GM12892 (cell line): ENCODE measurements at regions not wholly inside any gene's neighbourhood (a gene's known extent, or its start where the extent isn't known, plus 50 kb on each side); places are given as distances from the start of the nearest gene placed in this dataset.
"Not testable (repeated sequence)": the region's sequence is repeated elsewhere in the genome, so short reads cannot be mapped to it uniquely, and the experiment has no call there.

Experiments used
- DNase-seq: peaks from one replicate; pipeline ENCODE4 v3.0.0; 2011; ENCODE audit not compliant: insufficient read length
- FAIRE-seq: peaks from 2 replicates; lab custom pipeline; 2011; peaks lifted over from hg19 to GRCh38; lab: Jason Lieb, UNC
- POLR2A ChIP-seq: IDR thresholded peaks from 2 replicates; pipeline ENCODE4 v1.6.1; 2011; ENCODE audit warnings: low read depth, low read length, control low read depth
- POLR2AphosphoS5 ChIP-seq: IDR thresholded peaks from 2 replicates; pipeline ENCODE4 v1.6.1; 2011; ENCODE audit warnings: low read depth, low read length, control low read depth
- TAF1 ChIP-seq: IDR thresholded peaks from 2 replicates; pipeline ENCODE4 v1.6.1; 2011; ENCODE audit warnings: low read depth, mild to moderate bottlenecking, control low read depth, low read length, borderline replicate concordance

DNA sequence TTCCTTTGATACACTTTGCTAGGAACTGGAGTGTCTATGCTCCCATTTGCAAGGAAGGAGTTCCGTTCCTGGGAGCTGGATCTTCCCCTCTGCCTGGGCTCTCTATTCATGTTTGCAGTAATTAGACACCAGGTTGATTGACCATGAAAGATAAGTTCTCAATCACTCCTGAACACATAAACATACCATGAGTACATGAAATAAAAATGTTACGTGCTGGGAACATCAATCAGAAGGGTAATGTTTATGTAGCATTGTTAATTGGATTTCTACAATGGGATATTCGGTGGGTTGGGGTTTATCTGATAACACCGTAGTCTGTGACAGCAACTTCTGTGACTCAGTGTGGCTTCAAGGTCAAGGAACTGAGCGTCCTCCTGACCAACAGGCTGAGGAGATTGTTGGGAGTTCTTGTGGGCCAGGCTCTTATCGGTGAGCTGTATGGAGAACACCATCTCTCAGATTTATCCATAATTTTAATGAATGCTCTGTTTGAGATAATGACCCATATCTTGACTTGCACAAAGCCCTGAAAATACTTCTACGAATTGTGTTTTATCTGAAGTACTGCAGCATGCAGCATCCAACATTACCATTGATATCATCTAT lies 136.4 kb downstream of the NPIPB5 start:
- TF ChIP-seq TAF1 (no peak), POLR2AphosphoS5 (no peak), POLR2A (no peak)
- FAIRE-seq (no peak), DNase-seq (no peak)

DNA sequence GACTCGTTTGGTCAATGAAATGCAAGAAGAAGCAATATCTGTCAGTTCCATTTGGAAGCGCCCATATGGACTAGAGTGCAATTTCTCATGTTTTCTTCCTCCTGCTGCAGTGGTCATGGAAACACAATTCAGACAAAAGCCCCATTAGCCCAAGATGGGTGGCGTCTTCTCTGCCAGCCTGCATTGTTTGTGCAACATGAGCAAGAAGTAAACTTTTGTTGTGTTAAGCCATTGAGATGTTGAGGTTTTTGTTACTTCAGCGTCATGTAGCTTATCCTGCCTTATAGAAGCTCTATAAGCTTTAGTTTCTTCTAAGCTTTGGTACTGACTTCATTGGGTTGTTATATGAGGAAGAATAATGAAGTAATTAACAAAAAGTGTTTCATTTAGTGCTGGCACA lies 137.4 kb downstream of the NPIPB5 start:
- TF ChIP-seq POLR2AphosphoS5 (no peak), POLR2A (no peak), TAF1 (no peak)
- FAIRE-seq (no peak), DNase-seq (no peak)

DNA sequence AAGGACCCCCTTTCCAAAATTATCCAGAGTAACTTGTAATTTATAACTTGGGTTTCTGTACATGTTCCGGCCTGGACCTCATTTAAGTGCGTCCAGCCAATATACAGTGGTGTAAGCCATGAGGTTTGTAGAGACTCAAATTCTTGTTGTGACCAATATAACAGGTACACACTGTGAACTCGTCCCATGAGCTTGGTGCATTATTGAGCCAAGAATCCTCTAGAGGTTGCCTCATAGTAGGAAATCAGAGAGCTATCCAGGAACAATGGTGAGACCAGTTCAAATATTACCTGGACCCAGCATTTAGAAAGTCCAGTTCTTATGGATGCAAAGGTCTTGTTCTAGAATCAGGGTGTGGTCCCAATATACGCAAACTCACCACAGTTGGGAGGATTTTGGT lies 138.2 kb downstream of the NPIPB5 start:
- TF ChIP-seq POLR2A (no peak), POLR2AphosphoS5 (no peak), TAF1 (no peak)
- DNase-seq (no peak), FAIRE-seq (no peak)

DNA sequence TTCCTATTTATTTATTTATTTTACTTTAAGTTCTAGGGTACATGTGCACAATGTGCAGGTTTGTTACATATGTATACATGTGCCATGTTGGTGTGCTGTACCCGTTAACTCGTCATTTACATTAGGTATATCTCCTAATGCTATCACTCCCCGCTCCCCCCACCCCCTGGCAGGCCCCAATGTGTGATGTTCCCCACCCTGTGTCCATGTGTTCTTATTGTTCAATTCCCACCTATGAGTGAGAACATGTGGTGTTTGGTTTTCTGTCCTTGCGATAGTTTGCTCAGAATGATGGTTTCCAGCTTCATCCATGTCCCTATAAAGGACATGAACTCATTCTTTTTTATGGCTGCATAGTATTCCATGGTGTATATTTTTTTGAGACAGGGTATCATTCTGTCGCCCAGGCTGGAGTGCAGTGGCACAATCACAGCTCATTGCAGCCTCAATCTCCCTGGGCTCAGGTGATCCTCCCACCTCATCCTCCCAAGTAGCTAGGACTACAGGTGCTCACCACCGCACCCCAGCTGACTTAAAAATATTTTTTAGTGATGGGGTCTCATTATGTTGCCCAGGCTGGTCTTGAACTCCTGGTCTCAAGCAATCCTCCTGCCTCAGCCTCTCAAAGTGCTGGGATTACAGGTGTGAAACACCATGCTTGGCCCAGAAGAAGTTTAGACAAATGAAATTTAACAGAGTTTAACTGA lies 140.6 kb downstream of the NPIPB5 start:
- FAIRE-seq, DNase-seq: not testable (repeated sequence)

DNA sequence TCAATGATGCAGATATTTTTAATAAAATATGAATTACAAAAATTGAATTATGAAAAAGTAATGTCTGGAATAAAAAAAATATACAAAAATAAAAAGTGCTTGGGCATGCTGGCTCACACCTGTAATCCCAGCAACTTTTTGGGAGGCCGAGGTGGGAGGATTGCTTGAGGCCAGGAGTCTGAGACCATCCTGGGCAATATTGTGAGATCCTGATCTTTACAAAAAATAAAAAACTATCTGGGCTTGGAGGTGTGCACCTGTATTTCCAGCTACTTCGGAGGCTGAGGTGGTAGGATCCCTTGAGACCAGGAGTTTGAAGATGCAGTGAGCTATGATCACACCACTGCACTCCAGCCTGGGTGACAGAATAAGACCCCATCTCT lies 141.8 kb downstream of the NPIPB5 start:
- DNase-seq = no peak
- no peak for FAIRE-seq
- no peak for TF ChIP-seq POLR2AphosphoS5
- TF ChIP-seq TAF1 = no peak
- TF ChIP-seq POLR2A = no peak

DNA sequence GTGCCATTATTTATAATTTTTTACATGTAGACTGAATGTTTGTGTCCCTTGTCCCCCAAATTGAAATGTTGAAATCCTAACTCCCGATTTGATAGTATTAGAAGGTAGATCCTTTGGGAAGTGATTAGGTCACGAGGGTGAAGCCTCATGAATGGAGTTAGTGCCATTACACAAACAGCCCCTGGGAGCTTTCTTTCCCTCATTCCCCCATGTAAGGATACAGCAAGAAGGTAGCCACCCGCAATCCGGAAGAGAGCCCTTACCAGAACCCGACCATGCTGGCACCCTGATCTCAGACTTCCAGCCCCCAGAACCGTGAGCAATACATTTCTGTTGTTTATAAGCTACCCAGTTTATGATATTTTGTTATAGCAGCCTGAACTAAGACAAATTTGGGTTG lies 143.2 kb downstream of the NPIPB5 start:
- FAIRE-seq (no peak), DNase-seq (no peak)
- TF ChIP-seq POLR2A = no peak
- TF ChIP-seq POLR2AphosphoS5 = no peak
- no peak for TF ChIP-seq TAF1

DNA sequence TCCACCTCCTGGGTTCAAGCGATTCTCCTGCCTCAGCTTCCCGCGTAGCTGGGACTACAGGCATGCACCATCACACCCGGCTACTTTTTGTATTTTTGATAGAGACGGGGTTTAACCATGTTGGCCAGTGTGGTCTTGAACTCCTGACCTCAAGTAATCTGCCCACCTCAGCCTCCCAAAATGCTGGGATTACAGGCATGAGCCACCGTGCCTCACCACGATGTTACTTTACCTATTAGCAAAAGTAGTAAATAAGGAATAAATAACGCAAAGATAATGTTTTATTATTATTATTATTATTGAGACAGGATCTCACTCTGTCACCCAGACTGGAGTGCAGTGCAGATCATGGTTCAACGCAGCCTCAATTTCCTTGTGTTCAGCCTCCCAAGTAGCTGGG lies 145.9 kb downstream of the NPIPB5 start:
- not testable (repeated sequence) for FAIRE-seq, DNase-seq

DNA sequence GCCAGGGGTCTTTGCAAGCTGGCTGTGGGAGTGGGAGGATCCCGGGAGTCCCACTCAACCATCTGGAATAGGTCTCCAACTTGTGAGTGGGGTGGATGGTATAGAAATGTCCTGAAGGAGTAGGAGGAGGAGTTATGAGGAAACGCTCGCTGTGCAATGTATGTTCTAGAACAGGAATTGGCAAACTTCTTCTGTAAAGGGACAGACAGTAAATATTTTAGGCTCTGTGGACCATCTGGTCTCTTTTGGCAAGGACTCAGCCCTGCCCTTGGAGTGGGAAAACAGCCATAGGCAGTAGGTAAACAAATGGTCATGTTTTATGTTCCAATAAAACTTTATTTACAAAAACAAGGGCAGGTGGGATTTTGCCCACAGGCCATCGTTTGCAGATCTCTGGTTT lies 149.2 kb downstream of the NPIPB5 start:
- FAIRE-seq = no peak
- DNase-seq = no peak

DNA sequence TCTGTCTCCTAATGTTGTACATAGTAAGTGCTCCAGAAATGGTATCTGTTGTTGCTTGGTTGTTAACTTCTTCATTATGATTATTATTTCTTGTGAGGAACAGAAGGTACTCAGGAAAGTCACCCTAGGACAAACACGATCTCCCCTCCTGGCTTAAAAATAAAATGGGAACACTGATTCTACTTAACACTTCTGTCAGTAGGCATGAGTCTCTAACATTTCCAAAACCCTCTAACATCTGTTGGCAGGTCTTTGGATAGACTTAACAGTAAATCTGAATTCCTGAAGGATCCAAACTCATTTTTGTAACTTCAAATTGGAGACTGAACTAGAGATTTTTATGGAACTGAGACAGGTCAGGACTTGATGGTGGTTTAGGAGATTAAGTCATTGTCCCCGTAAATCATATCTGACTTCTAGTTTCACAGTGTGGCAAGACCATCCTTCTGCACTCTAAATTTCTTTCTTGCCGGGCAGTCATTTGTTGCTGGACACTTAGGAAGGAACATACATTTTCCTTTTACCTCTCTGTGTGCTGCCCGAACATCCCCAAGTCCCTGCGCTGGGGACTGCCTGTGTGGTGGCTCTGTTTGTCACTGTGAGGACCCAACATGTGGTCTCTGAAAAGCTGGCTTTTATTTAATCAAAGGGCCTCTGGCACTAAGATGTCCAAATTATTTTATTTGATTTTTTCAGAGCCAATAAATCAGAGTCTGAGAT lies 149.9 kb downstream of the NPIPB5 start:
- no peak for DNase-seq
- TF ChIP-seq TAF1 = no peak
- TF ChIP-seq POLR2AphosphoS5 = no peak
- no peak for TF ChIP-seq POLR2A
- no peak for FAIRE-seq

More for the DNA sequence above, 149.2 kb downstream of the NPIPB5 start:
- no peak for TF ChIP-seq POLR2A
- no peak for TF ChIP-seq TAF1
- TF ChIP-seq POLR2AphosphoS5 = no peak

DNA sequence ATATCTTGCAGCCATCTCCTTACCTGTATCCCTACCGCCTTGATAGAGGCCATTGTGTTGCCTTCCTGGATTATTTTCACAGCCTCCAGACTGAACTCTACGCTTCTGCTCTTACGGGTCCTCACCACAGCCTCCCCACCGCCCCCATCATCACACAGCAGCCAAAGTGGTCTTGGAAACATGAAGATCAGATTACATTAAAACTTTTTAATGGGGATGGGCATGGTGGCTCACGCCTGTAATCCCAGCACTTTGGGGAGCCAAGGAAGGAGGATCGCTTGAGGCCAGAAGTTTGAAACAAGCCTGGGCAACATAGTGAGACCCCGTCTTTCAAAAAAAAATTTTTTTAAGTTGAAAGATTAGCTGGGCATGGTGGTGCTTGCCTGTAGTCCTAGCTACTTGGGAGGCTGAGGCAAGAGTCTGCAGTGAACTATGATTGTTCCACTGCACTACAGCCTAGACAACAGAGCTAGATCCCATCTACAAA lies 150.5 kb downstream of the NPIPB5 start:
- FAIRE-seq (no peak), DNase-seq (no peak)
- TF ChIP-seq POLR2A (no peak), TAF1 (no peak), POLR2AphosphoS5 (no peak)

DNA sequence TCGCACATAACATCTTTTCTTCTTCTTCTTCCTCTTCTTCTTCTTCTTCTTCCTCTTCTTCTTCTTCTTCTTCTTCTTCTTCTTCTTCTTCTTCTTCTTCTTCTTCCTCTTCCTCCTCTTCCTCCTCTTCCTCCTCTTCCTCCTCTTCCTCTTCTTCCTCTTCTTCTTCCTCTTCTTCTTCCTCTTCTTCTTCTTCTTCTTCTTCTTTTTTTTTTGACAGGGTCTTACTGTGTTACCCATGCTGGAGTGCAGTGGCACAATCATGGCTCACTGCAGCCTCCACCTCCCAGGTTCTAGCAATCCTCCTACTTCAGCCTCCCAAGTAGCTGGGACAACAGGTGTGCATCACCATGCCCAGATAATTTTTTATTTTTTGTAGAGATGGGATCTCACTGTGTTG lies 151.0 kb upstream of the HS3ST2 start:
- not testable (repeated sequence) for FAIRE-seq, DNase-seq

DNA sequence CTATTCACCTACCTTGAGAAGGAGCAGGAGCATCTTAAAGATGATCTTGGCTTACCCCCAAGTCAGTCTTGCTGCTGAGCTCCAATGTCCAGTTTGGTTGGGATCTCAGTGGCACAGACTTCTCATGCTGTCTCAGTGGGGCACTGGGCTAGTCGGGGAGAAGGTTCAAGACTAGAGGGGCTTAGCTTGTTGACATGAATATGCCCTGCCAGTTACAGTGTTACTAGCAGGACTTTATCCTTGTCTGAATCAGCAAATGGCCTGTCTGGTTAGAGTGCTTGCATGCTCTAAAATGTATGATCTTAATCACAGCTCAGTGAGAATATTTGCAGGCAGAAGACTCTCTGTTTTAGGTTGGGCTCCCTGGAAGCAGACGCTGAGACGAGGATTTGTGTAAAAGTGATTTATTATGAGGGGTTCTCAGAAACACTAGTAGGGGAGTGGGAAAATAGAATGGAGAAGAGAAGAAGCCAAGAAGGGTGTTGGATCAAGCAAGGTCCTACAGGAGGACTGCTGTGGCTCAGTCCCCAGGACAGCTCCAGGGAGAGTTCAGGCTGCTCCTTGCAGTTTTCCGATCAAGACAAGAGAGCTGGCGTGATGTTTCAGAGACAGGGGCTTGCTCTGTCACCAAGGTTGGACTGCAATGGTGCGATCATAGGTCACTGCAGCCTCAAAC lies 150.4 kb upstream of the HS3ST2 start:
- FAIRE-seq = no peak
- no peak for TF ChIP-seq TAF1
- no peak for TF ChIP-seq POLR2A
- DNase-seq = no peak
